ENCODE measurements at regions not wholly inside any gene's neighbourhood (a gene's known extent, or its start where the extent isn't known, plus 50 kb on each side); places are given as distances from the start of the nearest gene placed in this dataset.

- no peaks in the 10 kb centered on the region for H4K20me1 ChIP-seq (ENCODE audit: insufficient read depth)
- H3F3A ChIP-seq (ENCODE audit: insufficient read depth, low read length, poor library complexity, severe bottlenecking), result no peaks in the 10 kb centered on the region
- no peak overlapping the region for H3K4me3 ChIP-seq (ENCODE audit: low read length)
- H3K36me3 ChIP-seq (ENCODE audit: insufficient read depth, low read length), result no peaks in the 10 kb centered on the region
- H3K4me2 ChIP-seq (ENCODE audit: low read length), result no peak overlapping the region
- no peak overlapping the region for H2AFZ ChIP-seq (ENCODE audit: low read depth, low read length)
- TF ChIP-seq SMC3 (conservative IDR thresholded peaks at IDR 0.05; ENCODE audit: poor library complexity) (no peak), POLR2AphosphoS5 (IDR thresholded peaks at IDR 0.05) (no peak), TAF1 (IDR thresholded peaks at IDR 0.05; ENCODE audit: low read depth) (no peak), EP300 (conservative IDR thresholded peaks at IDR 0.05; ENCODE audit: poor library complexity, severe bottlenecking) (no peak), RAD21 (conservative IDR thresholded peaks at IDR 0.05) (no peak), EZH2 (IDR thresholded peaks at IDR 0.05; ENCODE audit: borderline replicate concordance, insufficient read depth, low read length, poor library complexity, severe bottlenecking) (no peak), CTCF (IDR thresholded peaks at IDR 0.05; ENCODE audit: poor library complexity, severe bottlenecking) (no peak), MXI1 (conservative IDR thresholded peaks at IDR 0.05; ENCODE audit: poor library complexity, severe bottlenecking) (no peak)
- TF ChIP-seq, protein P1, sequence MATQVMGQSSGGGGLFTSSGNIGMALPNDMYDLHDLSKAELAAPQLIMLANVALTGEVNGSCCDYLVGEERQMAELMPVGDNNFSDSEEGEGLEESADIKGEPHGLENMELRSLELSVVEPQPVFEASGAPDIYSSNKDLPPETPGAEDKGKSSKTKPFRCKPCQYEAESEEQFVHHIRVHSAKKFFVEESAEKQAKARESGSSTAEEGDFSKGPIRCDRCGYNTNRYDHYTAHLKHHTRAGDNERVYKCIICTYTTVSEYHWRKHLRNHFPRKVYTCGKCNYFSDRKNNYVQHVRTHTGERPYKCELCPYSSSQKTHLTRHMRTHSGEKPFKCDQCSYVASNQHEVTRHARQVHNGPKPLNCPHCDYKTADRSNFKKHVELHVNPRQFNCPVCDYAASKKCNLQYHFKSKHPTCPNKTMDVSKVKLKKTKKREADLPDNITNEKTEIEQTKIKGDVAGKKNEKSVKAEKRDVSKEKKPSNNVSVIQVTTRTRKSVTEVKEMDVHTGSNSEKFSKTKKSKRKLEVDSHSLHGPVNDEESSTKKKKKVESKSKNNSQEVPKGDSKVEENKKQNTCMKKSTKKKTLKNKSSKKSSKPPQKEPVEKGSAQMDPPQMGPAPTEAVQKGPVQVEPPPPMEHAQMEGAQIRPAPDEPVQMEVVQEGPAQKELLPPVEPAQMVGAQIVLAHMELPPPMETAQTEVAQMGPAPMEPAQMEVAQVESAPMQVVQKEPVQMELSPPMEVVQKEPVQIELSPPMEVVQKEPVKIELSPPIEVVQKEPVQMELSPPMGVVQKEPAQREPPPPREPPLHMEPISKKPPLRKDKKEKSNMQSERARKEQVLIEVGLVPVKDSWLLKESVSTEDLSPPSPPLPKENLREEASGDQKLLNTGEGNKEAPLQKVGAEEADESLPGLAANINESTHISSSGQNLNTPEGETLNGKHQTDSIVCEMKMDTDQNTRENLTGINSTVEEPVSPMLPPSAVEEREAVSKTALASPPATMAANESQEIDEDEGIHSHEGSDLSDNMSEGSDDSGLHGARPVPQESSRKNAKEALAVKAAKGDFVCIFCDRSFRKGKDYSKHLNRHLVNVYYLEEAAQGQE (IDR thresholded peaks at IDR 0.05; ENCODE audit: borderline replicate concordance), result no peak
- no peaks in the 10 kb centered on the region for H3K9me2 ChIP-seq (ENCODE audit: insufficient read depth, low read length)
- no peak overlapping the region for H3K27ac ChIP-seq (ENCODE audit: low read length)
- no peak overlapping the region for H3K9ac ChIP-seq (ENCODE audit: low read length)
- H3K9me3 ChIP-seq (ENCODE audit: low read length), result no peaks in the 10 kb centered on the region
- no peaks in the 10 kb centered on the region for H3K27me3 ChIP-seq (ENCODE audit: insufficient read depth, low read depth, low read length)
- no peaks in the 10 kb centered on the region for H3K79me2 ChIP-seq (replicated peaks; ENCODE audit: insufficient read depth, low read length)
These were observed 551.4 kb upstream of the IGFBP7 start for GRCh38 chr4:57661517-57662090.

- H3K9me2 ChIP-seq (ENCODE audit: insufficient read depth, low read length), result no peaks in the 10 kb centered on the region
- TF ChIP-seq MXI1 (conservative IDR thresholded peaks at IDR 0.05; ENCODE audit: poor library complexity, severe bottlenecking), result no peak
- TF ChIP-seq EZH2 (IDR thresholded peaks at IDR 0.05; ENCODE audit: borderline replicate concordance, insufficient read depth, low read length, poor library complexity, severe bottlenecking), result no peak
- TF ChIP-seq POLR2AphosphoS5 (IDR thresholded peaks at IDR 0.05), result no peak
- TF ChIP-seq SMC3 (conservative IDR thresholded peaks at IDR 0.05; ENCODE audit: poor library complexity), result no peak
- TF ChIP-seq RAD21 (conservative IDR thresholded peaks at IDR 0.05), result no peak
- TF ChIP-seq, protein P1 (IDR thresholded peaks at IDR 0.05; ENCODE audit: borderline replicate concordance), result no peak
- no peak for TF ChIP-seq CTCF (IDR thresholded peaks at IDR 0.05; ENCODE audit: poor library complexity, severe bottlenecking)
- TF ChIP-seq EP300 (conservative IDR thresholded peaks at IDR 0.05; ENCODE audit: poor library complexity, severe bottlenecking), result no peak
- TF ChIP-seq TAF1 (IDR thresholded peaks at IDR 0.05; ENCODE audit: low read depth), result no peak
- no peak overlapping the region for H3K4me2 ChIP-seq (ENCODE audit: low read length)
- H3K27ac ChIP-seq (ENCODE audit: low read length), result no peak overlapping the region
- H2AFZ ChIP-seq (ENCODE audit: low read depth, low read length), result no peak overlapping the region
- no peak overlapping the region for H3K9ac ChIP-seq (ENCODE audit: low read length)
- H3K9me3 ChIP-seq (ENCODE audit: low read length), result no peaks in the 10 kb centered on the region
- no peaks in the 10 kb centered on the region for H3K27me3 ChIP-seq (ENCODE audit: insufficient read depth, low read depth, low read length)
- no peaks in the 10 kb centered on the region for H3K36me3 ChIP-seq (ENCODE audit: insufficient read depth, low read length)
- H4K20me1 ChIP-seq (ENCODE audit: insufficient read depth), result no peaks in the 10 kb centered on the region
- no peaks in the 10 kb centered on the region for H3F3A ChIP-seq (ENCODE audit: insufficient read depth, low read length, poor library complexity, severe bottlenecking)
- no peaks in the 10 kb centered on the region for H3K79me2 ChIP-seq (replicated peaks; ENCODE audit: insufficient read depth, low read length)
- no peak overlapping the region for H3K4me3 ChIP-seq (ENCODE audit: low read length)
These were observed 548.5 kb upstream of the IGFBP7 start for GRCh38 chr4:57658673-57659072.
